ES-I3 (cell line): ENCODE measurements at regions not wholly inside any gene's neighbourhood (a gene's known extent, or its start where the extent isn't known, plus 50 kb on each side); places are given as distances from the start of the nearest gene placed in this dataset.
"Not testable (repeated sequence)": the region's sequence is repeated elsewhere in the genome, so short reads cannot be mapped to it uniquely, and the experiment has no call there.

ENCODE experiments used
- H3K36me3 ChIP-seq: 2 replicates; pipeline ENCODE4 v1.6.1; 2013; ENCODE audit warnings: mild to moderate bottlenecking, low read length, control low read depth, moderate library complexity; ENCODE audit not compliant: insufficient read depth
- H3K4me1 ChIP-seq: 2 replicates; pipeline ENCODE4 v1.6.1; 2013; ENCODE audit warnings: mild to moderate bottlenecking, control low read depth, low read length; ENCODE audit not compliant: insufficient read depth
- H3K9ac ChIP-seq: 2 replicates; pipeline ENCODE4 v1.6.1; 2013; ENCODE audit warnings: low read depth, mild to moderate bottlenecking, low read length, moderate library complexity
- H3K9me3 ChIP-seq: 2 replicates; pipeline ENCODE4 v1.6.1; 2013; ENCODE audit warnings: mild to moderate bottlenecking, low read length, moderate library complexity; ENCODE audit not compliant: control insufficient read depth, insufficient read depth

DNA sequence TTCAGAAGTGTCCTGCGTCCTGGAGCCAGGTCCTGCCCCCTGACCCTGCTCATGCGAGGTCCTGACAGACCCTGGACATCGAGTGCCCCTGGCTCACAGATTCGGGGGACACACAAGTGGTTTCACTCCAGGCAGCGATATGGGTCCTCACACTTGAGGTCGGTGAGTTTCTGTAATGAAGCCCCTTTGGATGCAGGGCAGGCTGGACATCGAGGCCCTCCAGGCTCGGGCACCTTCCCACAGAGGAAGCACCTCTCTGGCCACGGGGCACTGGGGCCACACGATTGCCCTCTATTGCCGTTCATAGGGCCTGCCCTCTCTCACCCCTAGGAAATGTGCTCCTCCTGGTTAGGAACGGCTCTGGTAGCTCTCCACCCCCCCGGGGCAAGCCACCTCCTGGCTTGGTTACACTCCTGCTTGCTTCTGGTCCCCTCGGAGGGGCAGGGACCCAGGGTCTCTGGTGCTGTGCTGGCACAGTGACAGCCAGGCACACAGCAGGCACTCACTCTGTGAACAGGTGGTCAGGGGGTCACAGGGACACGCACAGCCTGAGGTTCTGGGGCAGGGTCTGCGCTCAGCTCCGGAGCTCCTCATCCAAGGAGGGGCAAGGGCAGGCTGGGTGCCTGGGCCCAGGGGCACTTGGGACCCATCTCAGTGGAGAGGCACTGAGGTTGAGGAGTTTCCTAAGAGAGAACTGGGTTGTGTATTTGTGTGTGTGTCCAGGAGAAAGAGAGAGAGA lies 907.7 kb downstream of the BRD1 start:
- Histone ChIP-seq H3K9ac (no peak overlapping the region), H3K4me1 (no peaks in the 10 kb centered on the region; the same call in 1 of the 2 replicates), H3K36me3 (no peaks in the 10 kb centered on the region), H3K9me3 (0 out of 2 replicates have a peak, but pooled peaks cover 4% of the 10 kb centered on the region)

DNA sequence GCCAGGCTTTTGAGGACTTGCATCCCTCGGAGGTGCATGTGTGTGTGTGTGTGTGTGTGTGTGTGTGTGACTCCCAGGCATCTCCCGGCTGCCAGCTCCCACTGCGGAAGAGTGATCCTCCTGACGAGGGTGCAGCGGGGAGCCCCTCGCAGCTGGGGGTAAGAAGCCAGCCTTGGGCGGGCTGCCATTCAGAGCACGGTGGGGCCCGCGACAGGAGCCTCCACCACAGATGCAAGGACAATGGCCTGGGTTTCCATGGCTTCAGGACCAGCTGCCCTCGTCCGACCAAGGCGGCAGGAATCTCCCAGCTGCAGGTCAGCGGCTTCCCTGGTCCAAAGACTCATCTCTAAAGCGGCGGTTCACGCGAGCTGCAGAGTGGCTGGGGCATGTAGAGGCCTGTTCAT lies 908.5 kb downstream of the BRD1 start:
- no peak overlapping the region for H3K9ac ChIP-seq
- H3K9me3 ChIP-seq = 0 out of 2 replicates have a peak, but pooled peaks cover 4% of the 10 kb centered on the region
- no peaks in the 10 kb centered on the region for H3K36me3 ChIP-seq
- H3K4me1 ChIP-seq = no peaks in the 10 kb centered on the region; the same call in 1 of the 2 replicates

DNA sequence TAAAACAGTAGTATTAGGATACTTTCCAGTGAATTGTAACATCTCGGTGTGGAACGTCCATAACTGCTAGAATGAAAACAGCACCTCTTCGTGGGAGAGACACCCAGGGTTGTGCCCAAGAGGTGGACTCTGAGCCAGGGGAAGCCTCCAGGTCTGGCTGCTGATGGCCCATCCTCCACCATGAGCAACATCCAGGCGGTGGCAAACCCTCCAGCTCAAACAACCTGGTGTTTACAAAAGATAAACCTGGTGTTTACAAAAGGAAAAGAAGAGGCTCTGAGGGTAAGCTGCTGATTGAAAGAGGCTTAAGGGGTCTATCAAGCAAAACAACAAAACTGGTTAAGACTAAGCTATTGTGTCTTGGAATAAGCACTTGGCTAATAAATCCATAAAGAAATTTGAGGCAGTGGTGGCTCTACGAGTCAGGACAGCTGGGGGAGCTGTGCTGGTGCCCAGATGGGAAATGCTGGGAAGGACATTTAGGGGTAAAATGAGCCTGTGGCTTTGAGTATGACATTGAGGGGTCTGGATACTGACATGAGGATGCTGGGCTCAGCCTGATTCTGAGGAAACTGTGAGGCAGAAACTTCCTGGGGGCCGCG lies 909.0 kb downstream of the BRD1 start:
- H3K9me3 ChIP-seq = 0 out of 2 replicates have a peak, but pooled peaks cover 4% of the 10 kb centered on the region
- no peaks in the 10 kb centered on the region for H3K36me3 ChIP-seq
- no peaks in the 10 kb centered on the region; the same call in 1 of the 2 replicates for H3K4me1 ChIP-seq
- H3K9ac ChIP-seq = no peak overlapping the region

DNA sequence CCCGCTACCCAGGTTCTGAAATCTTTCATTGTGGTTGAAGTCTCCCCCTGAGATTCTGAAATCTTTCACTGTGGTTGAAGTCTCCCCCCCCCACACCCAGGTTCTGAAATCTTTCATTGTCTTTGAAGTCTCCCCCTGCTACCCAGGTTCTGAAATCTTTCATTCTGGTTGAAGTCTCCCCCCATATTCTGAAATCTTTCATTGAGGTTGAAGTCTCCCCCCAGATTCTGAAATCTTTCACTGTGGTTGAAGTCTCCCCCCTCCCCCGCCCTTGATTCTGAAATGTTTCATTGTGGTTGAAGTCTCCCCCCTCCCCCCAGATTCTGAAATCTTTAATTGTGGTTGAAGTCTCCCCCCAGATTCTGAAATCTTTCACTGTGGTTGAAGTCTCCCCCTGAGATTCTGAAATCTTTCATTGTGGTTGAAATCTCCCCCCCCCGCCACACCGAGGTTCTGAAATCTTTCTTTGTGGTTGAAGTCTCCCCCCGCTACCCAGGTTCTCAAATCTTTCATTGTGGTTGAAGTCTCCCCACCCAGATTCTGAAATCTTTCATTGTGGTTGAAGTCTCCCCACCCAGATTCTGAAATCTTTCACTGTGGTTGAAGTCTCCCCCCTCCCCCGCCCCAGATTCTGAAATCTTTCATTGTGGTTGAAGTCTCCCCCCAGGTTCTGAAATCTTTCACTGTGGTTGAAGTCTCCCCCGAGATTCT lies 915.2 kb downstream of the BRD1 start:
- H3K4me1 ChIP-seq, H3K36me3 ChIP-seq, H3K9me3 ChIP-seq, H3K9ac ChIP-seq: not testable (repeated sequence)

DNA sequence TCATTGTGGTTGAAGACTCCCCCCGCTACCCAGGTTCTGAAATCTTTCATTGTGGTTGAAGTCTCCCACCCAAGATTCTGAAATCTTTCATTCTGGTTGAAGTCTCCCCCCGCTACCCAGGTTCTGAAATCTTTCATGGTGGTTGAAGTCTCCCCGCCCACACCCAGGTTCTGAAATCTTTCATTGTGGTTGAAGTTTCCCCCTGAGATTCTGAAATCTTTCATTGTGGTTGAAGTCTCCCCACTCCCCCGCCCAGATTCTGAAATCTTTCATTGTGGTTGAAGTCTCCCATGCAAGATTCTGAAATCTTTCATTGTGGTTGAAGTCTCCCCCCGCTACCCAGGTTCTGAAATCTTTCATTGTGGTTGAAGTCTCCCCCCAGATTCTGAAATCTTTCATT lies 916.0 kb downstream of the BRD1 start:
- not testable (repeated sequence) for H3K9me3 ChIP-seq, H3K4me1 ChIP-seq, H3K9ac ChIP-seq, H3K36me3 ChIP-seq

DNA sequence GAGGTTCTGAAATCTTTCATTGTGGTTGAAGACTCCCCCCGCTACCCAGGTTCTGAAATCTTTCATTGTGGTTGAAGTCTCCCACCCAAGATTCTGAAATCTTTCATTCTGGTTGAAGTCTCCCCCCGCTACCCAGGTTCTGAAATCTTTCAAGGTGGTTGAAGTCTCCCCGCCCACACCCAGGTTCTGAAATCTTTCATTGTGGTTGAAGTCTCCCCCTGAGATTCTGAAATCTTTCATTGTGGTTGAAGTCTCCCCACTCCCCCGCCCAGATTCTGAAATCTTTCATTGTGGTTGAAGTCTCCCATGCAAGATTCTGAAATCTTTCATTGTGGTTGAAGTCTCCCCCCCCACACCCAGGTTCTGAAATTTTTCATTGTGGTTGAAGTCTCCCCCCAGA lies 916.6 kb downstream of the BRD1 start:
- H3K4me1 ChIP-seq, H3K9me3 ChIP-seq, H3K9ac ChIP-seq, H3K36me3 ChIP-seq: not testable (repeated sequence)

DNA sequence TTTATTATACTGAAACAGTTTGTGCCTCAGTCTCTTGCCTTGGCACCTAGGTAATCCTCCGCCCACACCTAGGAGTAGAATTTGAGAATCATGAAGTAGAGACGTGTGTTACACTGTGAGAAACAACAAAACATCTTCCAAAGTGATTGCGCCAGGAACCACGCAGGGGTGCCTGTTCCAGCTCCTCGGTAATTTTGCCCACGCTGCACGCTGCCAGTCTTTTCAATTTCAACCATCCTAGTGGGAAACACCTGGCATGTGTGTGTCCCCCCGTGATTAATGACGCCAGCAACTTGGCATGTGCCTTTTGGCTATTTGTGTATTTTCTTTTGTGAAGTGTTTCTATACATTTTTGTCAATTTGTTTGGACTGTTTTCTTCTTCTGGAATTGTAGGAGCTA lies 919.1 kb downstream of the BRD1 start:
- no peak overlapping the region for H3K9ac ChIP-seq
- H3K36me3 ChIP-seq = no peaks in the 10 kb centered on the region
- H3K4me1 ChIP-seq = no peaks in the 10 kb centered on the region
- no peaks in the 10 kb centered on the region for H3K9me3 ChIP-seq

DNA sequence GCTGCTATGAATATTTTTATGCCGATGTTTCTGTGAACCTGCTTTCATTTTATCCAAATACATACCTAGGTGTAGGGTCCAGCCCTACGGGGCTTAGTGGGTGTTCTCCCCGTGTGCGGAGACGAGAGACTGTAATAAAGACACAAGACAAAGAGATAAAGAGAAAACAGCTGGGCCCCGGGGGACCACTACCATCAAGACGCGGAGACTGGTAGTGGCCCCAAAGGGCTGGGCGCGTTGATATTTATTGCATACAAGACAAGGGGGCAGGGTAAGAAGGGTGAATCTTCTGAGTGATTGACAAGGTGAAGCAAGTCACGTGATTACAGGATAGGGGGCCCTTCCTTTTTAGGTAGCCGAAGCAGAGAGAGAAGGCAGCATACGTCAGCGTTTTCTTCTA lies 920.1 kb downstream of the BRD1 start:
- no peaks in the 10 kb centered on the region for H3K4me1 ChIP-seq
- no peak overlapping the region for H3K9ac ChIP-seq

DNA sequence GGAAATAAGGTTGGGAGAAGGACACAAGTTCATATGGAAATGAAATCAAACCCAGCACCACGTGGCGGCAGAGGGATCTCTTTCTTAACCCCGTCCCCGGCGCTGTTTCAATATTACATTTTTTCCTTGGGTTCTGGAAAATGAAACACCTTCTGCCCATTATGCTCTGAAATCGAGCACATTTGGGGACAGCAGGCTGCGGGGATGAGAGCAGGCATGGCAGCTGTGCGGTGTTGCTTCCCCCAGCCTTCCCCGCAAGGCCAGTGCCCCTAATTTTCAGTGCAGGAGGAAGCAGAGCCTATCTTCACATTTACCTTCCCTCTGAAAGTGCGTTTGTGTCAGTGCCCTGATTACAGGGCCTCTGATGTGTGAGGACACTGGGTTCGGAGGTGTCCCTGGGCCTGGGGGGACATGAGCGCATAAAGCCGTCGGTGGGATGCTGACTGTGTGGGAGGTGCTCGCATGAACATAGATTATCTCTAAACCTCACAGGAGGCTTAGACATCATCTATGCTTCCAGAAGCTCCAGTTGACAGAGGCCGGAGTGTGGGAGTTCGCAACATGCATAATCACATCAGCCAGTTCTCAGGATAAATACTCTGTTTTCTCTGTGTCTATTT lies 921.3 kb downstream of the BRD1 start:
- Histone ChIP-seq H3K9me3 (no peaks in the 10 kb centered on the region), H3K4me1 (no peaks in the 10 kb centered on the region), H3K36me3 (no peaks in the 10 kb centered on the region), H3K9ac (no peak overlapping the region)

More for the DNA sequence above, 920.1 kb downstream of the BRD1 start:
- Histone ChIP-seq H3K36me3 (no peaks in the 10 kb centered on the region), H3K9me3 (no peaks in the 10 kb centered on the region)

DNA sequence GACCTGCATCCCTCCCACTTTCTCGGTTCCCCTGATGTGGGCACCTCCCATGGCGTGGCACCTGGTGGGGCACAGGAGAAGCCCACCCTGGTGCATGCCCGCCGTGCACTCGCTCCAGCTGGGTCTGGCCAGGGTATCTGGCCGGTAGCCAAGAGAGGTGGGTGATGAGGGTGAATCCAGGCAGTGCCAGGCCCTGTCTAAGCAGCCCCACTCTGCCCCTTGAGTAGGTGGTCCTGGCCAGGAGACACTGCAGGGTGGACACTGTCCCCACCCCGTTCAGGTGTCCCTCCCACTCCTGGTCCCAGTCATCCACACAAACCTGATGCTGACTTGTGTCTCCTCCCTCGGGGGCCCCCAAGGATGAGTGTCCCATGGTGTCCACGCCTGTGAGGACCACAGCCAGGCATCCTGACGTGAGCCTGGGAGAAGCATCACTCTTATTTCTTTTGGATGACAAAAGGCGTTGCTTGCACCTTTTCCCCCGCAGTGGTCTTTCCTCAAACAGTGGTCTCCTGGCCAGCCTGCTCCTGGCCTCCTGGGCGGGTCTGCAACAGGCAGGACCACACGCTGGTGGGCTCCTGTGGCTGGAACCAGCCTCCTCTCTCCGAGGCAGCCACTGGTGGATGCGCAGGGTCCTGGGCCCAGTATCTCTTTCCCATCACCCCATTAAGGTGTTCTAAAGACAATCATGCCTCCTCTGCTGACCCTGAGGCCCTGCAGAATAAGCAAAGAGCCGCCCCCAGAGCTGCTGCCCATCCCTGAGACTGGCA lies 922.3 kb downstream of the BRD1 start:
- Histone ChIP-seq H3K9me3 (no peaks in the 10 kb centered on the region), H3K9ac (no peak overlapping the region), H3K4me1 (no peaks in the 10 kb centered on the region), H3K36me3 (no peaks in the 10 kb centered on the region)

DNA sequence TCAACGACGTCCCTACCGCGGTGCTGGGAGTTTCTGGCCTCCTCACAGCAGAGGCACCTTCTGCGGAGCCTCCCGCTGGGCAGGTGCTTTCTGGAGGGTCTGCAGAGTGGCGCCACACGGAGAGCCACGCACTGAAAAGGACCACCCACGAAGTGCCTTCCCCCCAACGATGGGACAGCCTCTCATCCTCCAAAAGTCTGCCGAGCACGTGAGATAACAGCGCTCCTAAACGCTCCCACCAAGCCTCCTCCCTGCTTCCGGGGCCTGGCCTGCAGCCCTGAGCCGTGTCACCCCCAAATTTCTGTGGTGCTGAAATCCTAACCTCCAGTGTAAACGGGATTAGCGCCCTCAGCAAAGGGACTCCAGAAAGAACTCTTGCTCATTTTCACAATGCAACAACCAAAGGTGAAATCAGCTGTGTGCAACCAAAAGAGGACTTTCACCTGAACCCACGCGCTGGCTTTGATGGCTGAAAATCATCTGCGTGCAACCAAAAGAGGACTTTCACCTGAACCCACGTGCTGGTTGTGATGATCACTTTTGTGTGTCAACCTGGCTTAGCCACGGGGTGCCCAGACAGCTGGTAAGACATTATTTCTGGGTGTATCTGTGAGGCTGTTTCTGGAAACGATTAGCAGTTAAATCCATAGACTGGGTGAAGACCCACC lies 924.6 kb downstream of the BRD1 start:
- Histone ChIP-seq H3K4me1 (no peaks in the 10 kb centered on the region), H3K36me3 (no peaks in the 10 kb centered on the region), H3K9me3 (no peaks in the 10 kb centered on the region), H3K9ac (no peak overlapping the region)

DNA sequence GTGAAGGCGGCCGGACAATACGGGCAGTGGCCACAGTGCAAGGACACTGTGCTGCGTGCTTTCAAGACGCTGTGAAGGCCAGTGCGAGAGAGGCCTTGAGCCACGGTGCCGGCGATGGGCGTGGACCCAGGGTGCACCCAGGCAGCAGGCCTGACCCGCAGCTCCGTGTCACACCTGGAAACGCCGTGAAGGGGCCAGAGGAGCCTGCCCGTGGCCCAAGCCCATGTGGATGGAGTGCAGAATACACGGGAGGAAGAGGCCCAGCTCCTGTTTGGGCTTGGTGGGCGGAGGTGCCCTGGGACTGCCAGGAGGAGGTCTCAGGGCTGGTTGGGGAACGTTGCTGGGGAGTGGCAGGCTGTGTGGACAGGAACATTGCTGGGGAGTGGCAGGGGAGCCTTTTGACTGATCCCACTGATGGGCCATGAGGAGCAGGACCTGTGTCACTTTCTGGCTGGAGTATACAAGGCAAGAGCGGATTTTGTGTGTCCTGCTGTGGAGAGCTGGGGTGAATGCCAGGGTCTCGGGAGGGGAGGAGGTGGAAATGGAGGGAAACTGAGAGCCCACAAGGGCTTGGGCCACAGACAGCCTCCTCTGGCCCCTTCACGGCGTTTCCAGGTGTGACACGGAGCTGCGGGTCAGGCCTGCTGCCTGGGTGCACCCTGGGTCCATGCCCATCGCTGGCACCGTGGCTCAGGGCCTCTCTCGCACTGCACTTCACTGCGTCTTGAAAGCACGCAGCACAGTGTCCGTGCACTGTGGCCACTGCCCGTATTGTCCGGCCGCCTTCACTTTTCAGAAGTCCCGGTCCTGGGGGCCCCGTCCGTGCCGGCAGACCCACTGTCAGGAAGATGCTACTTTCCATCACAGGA lies 925.4 kb downstream of the BRD1 start:
- Histone ChIP-seq H3K9ac (no peak overlapping the region), H3K4me1 (no peaks in the 10 kb centered on the region), H3K9me3 (no peaks in the 10 kb centered on the region), H3K36me3 (no peaks in the 10 kb centered on the region)

DNA sequence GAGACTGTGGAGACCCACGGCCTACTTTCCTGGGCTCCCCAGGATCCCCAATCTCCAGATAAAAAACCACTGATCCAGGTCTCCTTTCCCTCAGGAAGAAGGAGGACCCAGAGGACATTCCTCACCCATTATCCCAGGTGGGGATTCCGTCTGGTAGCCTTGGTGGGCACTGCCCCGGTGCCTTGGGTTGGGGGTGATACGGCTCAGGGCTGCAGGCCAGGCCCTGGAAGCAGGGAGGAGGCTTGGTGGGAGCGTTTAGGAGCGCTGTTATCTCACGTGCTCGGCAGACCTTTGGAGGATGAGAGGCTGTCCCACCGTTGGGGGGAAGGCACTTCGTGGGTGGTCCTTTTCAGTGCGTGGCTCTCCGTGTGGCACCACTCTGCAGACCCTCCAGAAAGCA lies 926.3 kb downstream of the BRD1 start:
- H3K4me1 ChIP-seq = no peaks in the 10 kb centered on the region
- H3K9ac ChIP-seq = no peak overlapping the region
- no peaks in the 10 kb centered on the region for H3K9me3 ChIP-seq
- no peaks in the 10 kb centered on the region for H3K36me3 ChIP-seq
